Brain microvascular endothelial cell (primary cell): ENCODE measurements at regions not wholly inside any gene's neighbourhood (a gene's known extent, or its start where the extent isn't known, plus 50 kb on each side); places are given as distances from the start of the nearest gene placed in this dataset.

ENCODE experiments used
- DNase-seq: peaks from one replicate; pipeline ENCODE4 v3.0.0-alpha.2; 2020
- H3K27ac ChIP-seq: fragments of 250-450 bp; sonication (Bioruptor Pico); 2 replicates; pipeline ENCODE4 v1.5.1; 2020; ENCODE audit warnings: mild to moderate bottlenecking, moderate library complexity
- H3K27me3 ChIP-seq: fragments of 250-450 bp; sonication (Bioruptor Pico); replicated peaks from 2 replicates; pipeline ENCODE4 v1.5.1; 2020; ENCODE audit warnings: mild to moderate bottlenecking
- H3K36me3 ChIP-seq: fragments of 250-450 bp; sonication (Bioruptor Pico); replicated peaks from 2 replicates; pipeline ENCODE4 v1.5.1; 2020; ENCODE audit warnings: mild to moderate bottlenecking
- H3K4me3 ChIP-seq: 2 replicates; pipeline ENCODE4 v1.5.1; 2011; ENCODE audit warnings: low read depth, mild to moderate bottlenecking, control low read depth, low read length, moderate library complexity
- CTCF ChIP-seq: IDR thresholded peaks from 2 replicates; pipeline ENCODE4 v1.5.1; 2011; ENCODE audit warnings: low read depth, mild to moderate bottlenecking, moderate library complexity, low read length, control low read depth, inconsistent platforms; ENCODE audit errors: missing control alignments
- in situ Hi-C: cut with HindIII; loops from 2 replicates; pipeline ENCODE4 v1.10.0; 2017; ENCODE audit warnings: low sequenced_read_pairs, low pct_ligation_motif_present

DNA sequence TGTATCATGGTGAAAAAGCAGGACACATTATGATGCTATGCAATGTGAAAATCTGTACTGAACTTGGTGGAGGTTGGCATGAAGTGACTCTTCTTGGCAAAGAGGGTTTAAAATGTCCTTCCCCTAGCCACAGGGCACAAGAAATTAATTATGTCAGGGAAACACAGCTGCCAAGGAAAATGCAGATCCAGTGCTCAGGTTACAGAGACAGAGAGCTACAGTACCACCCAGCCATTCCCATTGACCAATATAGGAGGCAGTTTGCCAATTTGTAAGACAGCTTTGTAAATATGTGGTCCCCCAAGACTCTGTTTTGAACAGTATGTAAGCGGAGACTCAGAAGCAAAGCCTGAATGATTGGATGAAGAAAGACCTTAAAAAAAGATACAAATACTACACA, 69.4 kb upstream of the KLF12 start:
- no peak overlapping the region for H3K4me3 ChIP-seq
- DNase-seq: no peak
- no peaks in the 10 kb centered on the region for H3K36me3 ChIP-seq
- no peak for TF ChIP-seq CTCF
- H3K27me3 ChIP-seq: no peaks in the 10 kb centered on the region
- in situ Hi-C loops: no loop called here
- H3K27ac ChIP-seq: peak overlapping the region; percentile 86

DNA sequence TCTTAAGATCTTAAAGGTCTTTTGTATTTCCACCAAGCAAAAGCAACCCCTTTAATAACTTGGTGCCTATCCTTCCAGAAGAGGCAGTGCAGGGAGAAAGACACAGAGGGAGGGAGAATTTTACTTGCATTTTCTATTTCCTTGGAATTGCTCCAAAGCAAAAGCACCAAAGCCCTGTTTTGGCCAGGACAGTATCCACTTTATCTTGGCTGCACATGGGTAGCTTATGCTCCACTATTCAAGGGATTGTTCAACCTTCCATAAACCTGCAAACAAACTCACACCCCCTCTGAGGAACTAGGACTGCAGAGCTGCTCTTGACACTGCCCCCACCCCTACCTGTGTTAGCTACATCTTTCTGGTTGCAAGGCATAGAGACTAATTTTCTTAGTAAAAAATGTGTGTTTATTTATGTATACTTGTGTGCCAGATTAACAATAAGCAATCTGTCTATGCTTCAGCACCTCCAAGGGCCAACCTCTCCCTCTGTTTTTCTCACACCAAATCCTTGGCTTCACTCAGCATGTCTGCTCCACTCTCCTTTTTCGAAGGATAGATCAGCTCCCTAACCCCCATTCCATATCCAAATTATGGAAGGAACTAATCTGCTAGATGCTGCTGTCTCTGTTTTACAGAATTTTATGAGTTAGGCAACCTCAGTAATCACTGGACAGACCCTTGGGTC, 68.1 kb upstream of the KLF12 start:
- Histone ChIP-seq H3K36me3 (no peaks in the 10 kb centered on the region), H3K27me3 (no peaks in the 10 kb centered on the region), H3K4me3 (no peak overlapping the region), H3K27ac (no peak overlapping the region)
- no peak for TF ChIP-seq CTCF
- no peak for DNase-seq
- in situ Hi-C loops: no loop called here

DNA sequence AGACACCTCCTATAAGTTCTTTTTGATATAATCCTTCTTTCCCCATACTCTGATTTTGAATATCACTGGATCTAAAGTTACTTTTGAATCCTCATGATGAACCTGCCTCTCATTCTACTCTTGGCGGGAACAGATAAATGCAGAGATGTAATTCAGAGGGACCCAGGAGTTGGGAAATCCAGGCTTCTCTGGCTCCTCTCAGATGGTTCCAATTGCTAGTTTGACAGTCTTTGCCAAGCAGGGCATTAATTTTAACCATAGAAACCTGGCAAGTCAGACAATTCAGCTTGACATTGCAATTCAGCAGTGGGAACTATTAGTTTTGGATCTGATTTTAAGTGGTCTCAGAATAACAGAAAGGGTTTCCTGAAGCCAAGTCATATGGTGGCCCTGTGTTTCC, 67.3 kb upstream of the KLF12 start:
- no peak for DNase-seq
- Histone ChIP-seq H3K4me3 (no peak overlapping the region), H3K27me3 (no peaks in the 10 kb centered on the region), H3K27ac (no peak overlapping the region), H3K36me3 (no peaks in the 10 kb centered on the region)
- in situ Hi-C loops: no loop called here
- TF ChIP-seq CTCF: no peak

- TF ChIP-seq CTCF: no peak
- H3K27ac ChIP-seq: no peak overlapping the region
- DNase-seq: peak; percentile 65
- no peaks in the 10 kb centered on the region for H3K36me3 ChIP-seq
- H3K27me3 ChIP-seq: no peaks in the 10 kb centered on the region
- in situ Hi-C loops: no loop called here
- H3K4me3 ChIP-seq: no peak overlapping the region
Measured at GRCh38 chr13:74200081-74200480, 65.9 kb upstream of the KLF12 start.

DNA sequence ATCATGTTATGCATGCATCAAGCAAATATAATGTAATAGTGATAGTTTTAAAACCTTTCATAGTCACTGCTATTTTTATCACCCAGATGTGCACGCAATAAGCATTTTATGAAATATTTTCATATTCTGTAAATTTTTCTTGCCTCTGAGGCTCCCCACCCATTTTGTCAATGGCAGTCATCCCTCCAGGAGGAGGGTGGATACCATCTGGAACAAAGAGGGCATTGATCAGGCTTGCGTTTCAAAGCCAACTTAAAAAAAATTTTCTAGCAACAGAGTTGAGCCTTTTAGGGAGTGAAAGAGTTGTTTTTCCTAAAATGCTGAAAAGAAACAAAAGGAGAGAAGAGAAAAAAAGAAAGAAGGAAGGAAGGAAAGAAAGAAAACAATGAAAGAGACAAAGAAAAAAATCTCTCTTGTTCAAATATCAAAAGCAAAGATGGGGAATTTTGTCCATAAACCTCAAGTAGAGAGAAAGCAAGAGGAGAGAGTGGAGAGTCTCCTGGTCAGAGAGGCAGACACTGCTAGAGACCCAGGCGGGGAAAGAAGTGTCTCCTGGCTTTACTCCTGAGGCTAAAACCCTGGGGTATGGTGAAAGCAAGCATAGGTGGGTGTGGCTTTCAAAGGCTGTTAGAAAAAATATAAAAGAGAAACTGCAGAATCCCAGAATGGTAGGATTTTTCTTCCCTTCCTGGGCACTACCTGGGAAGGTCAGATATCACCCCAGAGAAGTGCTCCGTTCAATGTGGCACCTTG, 63.6 kb upstream of the KLF12 start:
- no peak overlapping the region for H3K27ac ChIP-seq
- no peak overlapping the region for H3K4me3 ChIP-seq
- in situ Hi-C loops: no loop called here
- no peak for DNase-seq
- no peak for TF ChIP-seq CTCF
- no peaks in the 10 kb centered on the region for H3K27me3 ChIP-seq
- no peaks in the 10 kb centered on the region for H3K36me3 ChIP-seq
